Heart left ventricle (tissue), 13 donors: ENCODE measurements at regions not wholly inside any gene's neighbourhood (a gene's known extent, or its start where the extent isn't known, plus 50 kb on each side); places are given as distances from the start of the nearest gene placed in this dataset.

Experiments used
- CTCF ChIP-seq, 12 donors: fragments of 200-600 bp; sonication (generic) in 4 of 12; IDR thresholded peaks; one replicate each; pipeline versions ENCODE4 v1.5.0 to v1.8.0; 2018 to 2022; ENCODE audit warnings: antibody characterized with exemption in 12 of 12, mild to moderate bottlenecking in 5 of 12
- POLR2A ChIP-seq, 2 donors: fragments of 450-650 bp; IDR thresholded peaks; one replicate each; pipeline ENCODE4 v1.6.1; 2017; ENCODE audit warnings: antibody characterized with exemption in 2 of 2, mild to moderate bottlenecking in 2 of 2, moderate library complexity in 2 of 2
- donor health status: ischemic (EF 13 %, LVEDD 7.1; RV severe dilation, severe dysfunction).
- donor health status: DM: no; HTN: yes; CAD: no.
- donor health status: DM: no; HTN: no; CAD: no.
- donor health status: ischemic (EF 25% LVEDD 6.9; RV normal size, moderate dysfunction).
- donor health status: ischemic (EF 25% LVEDD 5.7; RV mildly dilated, moderate dysfunction).
- donor health status: ischemic (EF 35%, LVEDD 5.7; RV mildly dilated, moderate dysfunction).
- donor health status: nonischemic (EF 11% LVEDD 7.7; RV severe dilation, severe dysfunction).
- donor health status: DM: yes; HTN: yes; CAD: no.
- donor health status: PGD.
- donor health status: ischemic (EF 29% LVEDD 5.4; RV normal size, mild dysfunction).
- donor health status: nonischemic (EF 23%, LVEDD 6.1; RV moderate dilation, normal function).

- TF ChIP-seq POLR2A (IDR thresholded peaks at IDR 0.05) (no peak), CTCF (IDR thresholded peaks at IDR 0.05) (no peak)
Measured at GRCh38 chr6:104087765-104088164, 772.0 kb downstream of the HACE1 start.
